Left ventricle myocardium inferior (tissue), 1 donor: ENCODE measurements at regions not wholly inside any gene's neighbourhood (a gene's known extent, or its start where the extent isn't known, plus 50 kb on each side); places are given as distances from the start of the nearest gene placed in this dataset.

Experiments used
- DNase-seq: peaks from one replicate; pipeline ENCODE4 v3.0.0-alpha.2; 2020
- H3K27ac ChIP-seq: fragments of 200-600 bp; replicated peaks from 2 replicates; pipeline ENCODE4 v1.8.0; 2021
- H3K27me3 ChIP-seq: fragments of 200-600 bp; 2 replicates; pipeline ENCODE4 v1.8.0; 2021; ENCODE audit warnings: low read depth
- H3K36me3 ChIP-seq: fragments of 200-600 bp; 2 replicates; pipeline ENCODE4 v1.8.0; 2021
- H3K4me1 ChIP-seq: fragments of 200-600 bp; 2 replicates; pipeline ENCODE4 v1.8.0; 2021
- H3K4me3 ChIP-seq: fragments of 200-600 bp; 2 replicates; pipeline ENCODE4 v1.8.0; 2021; ENCODE audit warnings: mild to moderate bottlenecking, moderate library complexity
- H3K9me3 ChIP-seq: fragments of 200-600 bp; replicated peaks from 2 replicates; pipeline ENCODE4 v1.8.0; 2021
- intact Hi-C: fragments of 100-400 bp; cut with micrococcal nuclease; formaldehyde crosslinking; loops from one replicate; pipeline ENCODE4 v1.11.0; 2022
- TF ChIP-seq, protein P1 (sequence below): fragments of 200-600 bp; IDR thresholded peaks from 2 replicates; pipeline ENCODE4 v1.8.0; 2021; ENCODE audit warnings: antibody characterized with exemption, mild to moderate bottlenecking, borderline replicate concordance
- donor health status: DM: no; HTN: yes; CAD: no; lungs with severe emphysema.

GRCh38 chr2:70388128-70388527 is 86.3 kb upstream of the FAM136A start:
- Histone ChIP-seq H3K36me3 (no peaks in the 10 kb centered on the region), H3K9me3 (peaks cover 7% of the 10 kb centered on the region), H3K4me1 (no peaks in the 10 kb centered on the region), H3K27ac (no peak overlapping the region), H3K27me3 (peaks cover 38% of the 10 kb centered on the region), H3K4me3 (no peak overlapping the region)
- intact Hi-C loops: no loop called here
- no peak for DNase-seq
- TF ChIP-seq, protein P1, sequence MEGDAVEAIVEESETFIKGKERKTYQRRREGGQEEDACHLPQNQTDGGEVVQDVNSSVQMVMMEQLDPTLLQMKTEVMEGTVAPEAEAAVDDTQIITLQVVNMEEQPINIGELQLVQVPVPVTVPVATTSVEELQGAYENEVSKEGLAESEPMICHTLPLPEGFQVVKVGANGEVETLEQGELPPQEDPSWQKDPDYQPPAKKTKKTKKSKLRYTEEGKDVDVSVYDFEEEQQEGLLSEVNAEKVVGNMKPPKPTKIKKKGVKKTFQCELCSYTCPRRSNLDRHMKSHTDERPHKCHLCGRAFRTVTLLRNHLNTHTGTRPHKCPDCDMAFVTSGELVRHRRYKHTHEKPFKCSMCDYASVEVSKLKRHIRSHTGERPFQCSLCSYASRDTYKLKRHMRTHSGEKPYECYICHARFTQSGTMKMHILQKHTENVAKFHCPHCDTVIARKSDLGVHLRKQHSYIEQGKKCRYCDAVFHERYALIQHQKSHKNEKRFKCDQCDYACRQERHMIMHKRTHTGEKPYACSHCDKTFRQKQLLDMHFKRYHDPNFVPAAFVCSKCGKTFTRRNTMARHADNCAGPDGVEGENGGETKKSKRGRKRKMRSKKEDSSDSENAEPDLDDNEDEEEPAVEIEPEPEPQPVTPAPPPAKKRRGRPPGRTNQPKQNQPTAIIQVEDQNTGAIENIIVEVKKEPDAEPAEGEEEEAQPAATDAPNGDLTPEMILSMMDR: no peak

- Histone ChIP-seq H3K4me1 (no peaks in the 10 kb centered on the region), H3K36me3 (no peaks in the 10 kb centered on the region), H3K9me3 (no peaks in the 10 kb centered on the region), H3K27me3 (peaks cover 59% of the 10 kb centered on the region), H3K27ac (no peak overlapping the region), H3K4me3 (no peak overlapping the region)
- no peak for DNase-seq
- TF ChIP-seq, protein P1: no peak
- intact Hi-C loops: no loop called here
Measured at GRCh38 chr2:70385966-70386595, 84.2 kb upstream of the FAM136A start.

DNA sequence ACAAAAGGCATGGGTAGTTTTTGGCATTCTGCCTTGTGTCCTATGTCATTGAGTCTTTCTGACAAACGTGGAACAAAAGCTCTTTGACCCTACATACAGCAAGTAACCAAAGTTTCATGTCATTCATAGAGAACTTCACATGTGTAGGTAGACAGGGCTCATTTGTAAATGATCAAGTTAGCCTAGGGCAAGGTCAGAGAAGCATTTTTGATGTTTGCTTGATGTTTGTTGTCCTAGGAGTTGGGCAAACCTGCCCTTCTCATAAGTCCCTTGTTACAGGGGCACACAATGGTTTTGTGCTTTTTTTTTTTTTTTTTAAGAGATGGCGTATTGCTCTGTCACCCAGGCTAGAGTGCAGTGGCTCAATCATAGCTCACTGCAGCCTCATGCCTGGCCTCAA is 83.3 kb upstream of the FAM136A start:
- H3K4me3 ChIP-seq: no peak overlapping the region
- TF ChIP-seq, protein P1: no peak
- H3K27ac ChIP-seq: no peak overlapping the region
- H3K9me3 ChIP-seq: no peaks in the 10 kb centered on the region
- peaks cover 60% of the 10 kb centered on the region for H3K27me3 ChIP-seq
- no peak for DNase-seq
- H3K4me1 ChIP-seq: no peaks in the 10 kb centered on the region
- H3K36me3 ChIP-seq: no peaks in the 10 kb centered on the region
- intact Hi-C loops: no loop called here

DNA sequence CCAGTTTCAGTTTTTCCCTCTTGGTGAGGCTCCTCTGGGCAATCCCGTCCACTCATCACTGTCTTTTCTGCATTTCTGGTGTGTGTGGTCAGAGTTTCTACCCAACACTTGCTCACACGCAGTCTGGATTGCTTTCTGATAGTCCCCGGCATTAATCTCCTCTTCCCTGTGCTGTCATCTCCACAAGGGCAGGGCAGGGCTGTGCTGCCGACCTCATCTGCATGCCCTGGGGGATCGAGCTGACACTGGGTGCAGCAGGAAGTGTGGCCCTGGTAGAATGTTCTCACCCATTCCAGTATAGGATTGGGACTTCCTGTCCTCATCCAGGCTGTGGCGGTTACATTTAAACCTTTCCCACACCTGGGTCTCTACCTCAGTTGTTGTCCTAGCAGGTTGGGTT is 80.0 kb upstream of the FAM136A start:
- peaks cover 56% of the 10 kb centered on the region for H3K27me3 ChIP-seq
- H3K36me3 ChIP-seq: no peaks in the 10 kb centered on the region
- no peaks in the 10 kb centered on the region for H3K4me1 ChIP-seq
- no peak overlapping the region for H3K4me3 ChIP-seq
- no peak overlapping the region for H3K27ac ChIP-seq
- intact Hi-C loops: no loop called here
- DNase-seq: no peak
- no peaks in the 10 kb centered on the region for H3K9me3 ChIP-seq
- TF ChIP-seq, protein P1: no peak

- Histone ChIP-seq H3K4me1 (no peaks in the 10 kb centered on the region), H3K27ac (no peak overlapping the region), H3K27me3 (peaks cover 50% of the 10 kb centered on the region), H3K4me3 (no peak overlapping the region), H3K9me3 (no peaks in the 10 kb centered on the region), H3K36me3 (no peaks in the 10 kb centered on the region)
- DNase-seq: no peak
- intact Hi-C loops: no loop called here
- TF ChIP-seq, protein P1: no peak
Measured at GRCh38 chr2:70381235-70381634, 79.4 kb upstream of the FAM136A start.
